Naive thymus-derived CD8-positive, alpha-beta T cell (primary cell): ENCODE measurements at regions not wholly inside any gene's neighbourhood (a gene's known extent, or its start where the extent isn't known, plus 50 kb on each side); places are given as distances from the start of the nearest gene placed in this dataset.
A peak's percentile ranks its signal among the peaks of the same experiment; 100 is the strongest.

Source experiments
- ATAC-seq, 2 donors: fragments of 150-1000 bp; cut with Tn5 transposase in 1 of 2; sonication (Bioruptor Pico), chemical (Tn5 transposase) in 1 of 2; 1 replicate in 1 of 2; 2 replicates in 1 of 2; pipeline ENCODE4 v1.10.0; 2021; ENCODE audit warnings: mild to moderate bottlenecking in 2 of 2, moderate library complexity in 2 of 2
- POLR2A ChIA-PET: fragments of 350-600 bp; sonication (Branson Sonifier 250); formaldehyde crosslinking; loops from one replicate; lab custom pipeline; 2021; ENCODE audit warnings: antibody characterized with exemption; lab: Charles Lee
- DNase-seq, 10 donors: peaks; one replicate each; pipeline versions ENCODE4 v3.0.0 to v3.0.0-alpha.2; 2020 to 2022
- H3K27ac Mint-ChIP-seq, 10 donors: one replicate each; pipeline ENCODE4 v1.8.0; 2020 to 2022; ENCODE audit warnings: mild to moderate bottlenecking in 10 of 10, mixed read lengths in 10 of 10, moderate library complexity in 4 of 10, inconsistent platforms in 1 of 10
- H3K27me3 Mint-ChIP-seq, 5 donors: one replicate each; pipeline ENCODE4 v1.8.0; 2021 to 2022; ENCODE audit warnings: mixed read lengths in 5 of 5
- H3K36me3 Mint-ChIP-seq, 3 donors: one replicate each; pipeline ENCODE4 v1.8.0; 2020 to 2022; ENCODE audit warnings: mixed read lengths in 3 of 3, mild to moderate bottlenecking in 2 of 3, inconsistent platforms in 1 of 3
- H3K4me1 Mint-ChIP-seq, 4 donors: one replicate each; pipeline ENCODE4 v1.8.0; 2021 to 2022; ENCODE audit warnings: mixed read lengths in 4 of 4
- H3K4me3 Mint-ChIP-seq, 10 donors: one replicate each; pipeline ENCODE4 v1.8.0; 2020 to 2022; ENCODE audit warnings: mild to moderate bottlenecking in 10 of 10, mixed read lengths in 10 of 10, moderate library complexity in 6 of 10, inconsistent platforms in 1 of 10
- H3K9me3 Mint-ChIP-seq, 9 donors: one replicate each; pipeline ENCODE4 v1.8.0; 2020 to 2022; ENCODE audit warnings: mixed read lengths in 9 of 9, mild to moderate bottlenecking in 3 of 9, inconsistent platforms in 1 of 9, moderate library complexity in 1 of 9

DNA sequence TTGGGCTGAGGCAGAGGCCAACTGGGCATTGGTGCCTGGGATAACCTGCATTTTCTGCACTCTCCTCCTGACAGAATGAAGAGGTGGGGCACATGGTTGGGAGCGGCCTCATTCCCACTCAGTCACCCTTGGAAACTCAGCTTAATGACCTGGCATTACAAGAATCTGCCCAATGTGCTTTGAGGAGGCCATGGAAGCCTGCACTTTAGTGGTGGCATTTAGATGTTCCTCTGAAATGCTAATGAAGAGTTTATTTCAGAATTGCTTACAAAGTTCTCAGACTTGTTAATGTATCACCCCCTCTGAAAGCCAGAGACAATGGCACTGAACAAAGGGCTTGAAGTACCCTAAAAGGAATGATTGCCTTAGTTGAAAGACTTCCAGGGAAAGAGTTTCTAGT, 71.4 kb upstream of the PARP11 start:
- Mint-ChIP-seq H3K27me3 (no peaks in the 10 kb centered on the region), H3K27ac (peak overlapping the region in 4 of 10 donors; percentile 13 to 98 (median 38)), H3K9me3 (peaks cover 0 to 17% (median 6%) of the 10 kb centered on the region in 9 donors), H3K4me3 (no peak overlapping the region), H3K4me1 (peaks cover 19 to 42% (median 39%) of the 10 kb centered on the region in 4 donors), H3K36me3 (peaks cover 0 to 15% (median 5%) of the 10 kb centered on the region in 3 donors)
- DNase-seq (no peak), ATAC-seq (no peak)
- POLR2A ChIA-PET, result no interaction called here

DNA sequence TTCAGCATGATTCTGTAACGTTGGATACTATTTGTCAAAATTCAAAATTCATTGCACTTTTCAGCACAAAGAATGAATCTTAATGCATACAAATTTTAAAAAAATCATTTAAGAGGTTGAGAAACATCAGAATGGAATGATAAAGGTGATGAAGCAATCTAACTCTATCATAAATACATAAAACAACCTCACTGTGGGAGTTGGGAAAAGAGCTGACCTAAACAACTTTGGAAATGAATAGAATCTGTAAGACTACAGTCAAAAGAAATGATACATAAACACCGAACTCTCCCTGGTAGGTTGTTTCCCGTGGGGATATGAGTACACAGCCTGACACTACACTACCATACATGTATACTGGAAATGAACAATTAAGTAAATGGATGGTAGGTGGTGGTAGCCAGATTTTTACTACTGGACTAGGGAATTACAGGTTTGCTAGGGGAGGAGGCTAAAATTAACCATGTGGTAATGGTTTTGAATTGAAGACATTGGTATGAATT, 64.9 kb upstream of the PARP11 start:
- Mint-ChIP-seq H3K27me3 (no peaks in the 10 kb centered on the region), H3K4me1 (peaks cover 17 to 31% (median 28%) of the 10 kb centered on the region in 4 donors), H3K36me3 (no peaks in the 10 kb centered on the region), H3K9me3 (peaks cover 0 to 2% (median 0%) of the 10 kb centered on the region in 9 donors), H3K27ac (no peak overlapping the region), H3K4me3 (no peak overlapping the region)
- no peak for ATAC-seq
- no peak for DNase-seq
- POLR2A ChIA-PET, result interaction anchor here (1.0 to 1.3 kb wide), 4 partner anchors 8 to 14 kb away, joined by 3 to 5 read pairs (median 3); no protein-coding TSS in a partner anchor

DNA sequence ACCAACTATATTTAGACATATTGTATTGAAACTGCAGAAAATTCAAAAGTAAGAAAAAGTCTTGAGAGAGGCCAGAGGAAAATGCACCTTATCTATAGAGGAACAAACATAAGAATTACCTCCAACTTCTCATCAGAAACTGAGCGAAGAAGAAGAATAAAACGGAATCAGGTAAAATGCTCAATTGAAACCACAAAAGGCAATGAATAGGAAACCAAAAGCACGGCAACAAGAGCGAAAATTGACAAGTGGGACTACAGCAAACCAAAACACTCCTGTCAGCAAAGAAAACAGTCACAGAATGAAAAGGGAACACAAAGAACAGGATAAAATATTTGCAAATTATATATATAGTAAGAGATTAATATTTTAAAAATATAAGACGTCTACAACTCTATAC, 61.9 kb upstream of the PARP11 start:
- peak in 1 of 2 donors; percentile 45 for ATAC-seq
- Mint-ChIP-seq H3K4me1 (peaks cover 25 to 55% (median 48%) of the 10 kb centered on the region in 4 donors), H3K27me3 (peaks cover 0 to 2% (median 0%) of the 10 kb centered on the region in 5 donors), H3K27ac (peak overlapping the region; percentile 13 to 93 (median 72)), H3K9me3 (peaks cover 0 to 2% (median 0%) of the 10 kb centered on the region in 9 donors), H3K36me3 (no peaks in the 10 kb centered on the region), H3K4me3 (peak overlapping the region in 9 of 10 donors; percentile 11 to 72 (median 54))
- DNase-seq, result peak in 2 of 10 donors; percentile 45 to 59
- POLR2A ChIA-PET, result no interaction called here

DNA sequence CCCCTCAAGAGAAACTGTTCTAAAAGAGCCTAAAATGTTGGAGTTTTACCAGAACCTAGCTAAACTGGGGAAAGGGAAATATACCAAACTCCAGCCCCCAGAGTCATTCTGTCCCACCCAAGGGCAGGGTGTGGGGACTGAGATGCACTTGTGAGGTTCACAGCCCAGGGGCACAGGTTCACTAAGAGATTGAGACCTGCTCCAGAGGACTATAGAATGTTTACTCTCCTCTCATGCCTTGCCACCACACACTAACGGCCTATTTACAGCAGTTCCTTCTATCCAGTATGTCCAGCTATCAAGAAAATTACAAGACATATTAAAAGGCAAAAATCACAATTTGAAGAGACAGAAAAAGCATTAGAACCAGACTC, 60.6 kb upstream of the PARP11 start:
- peaks cover 0 to 2% (median 0%) of the 10 kb centered on the region in 9 donors for H3K9me3 Mint-ChIP-seq
- peak overlapping the region in 9 of 10 donors; percentile 2 to 79 (median 42) for H3K4me3 Mint-ChIP-seq
- peaks cover 26 to 61% (median 56%) of the 10 kb centered on the region in 4 donors for H3K4me1 Mint-ChIP-seq
- H3K27ac Mint-ChIP-seq, result peak overlapping the region in 8 of 10 donors; percentile 28 to 95 (median 66)
- POLR2A ChIA-PET, result interaction anchor here (0.7 to 1.3 kb wide), 4 partner anchors 13 to 338 kb away, joined by 3 to 6 read pairs (median 4); no protein-coding TSS in a partner anchor
- DNase-seq (no peak), ATAC-seq (peak in 1 of 2 donors; percentile 14)
- no peaks in the 10 kb centered on the region for H3K36me3 Mint-ChIP-seq
- H3K27me3 Mint-ChIP-seq, result peaks cover 0 to 3% (median 0%) of the 10 kb centered on the region in 5 donors

DNA sequence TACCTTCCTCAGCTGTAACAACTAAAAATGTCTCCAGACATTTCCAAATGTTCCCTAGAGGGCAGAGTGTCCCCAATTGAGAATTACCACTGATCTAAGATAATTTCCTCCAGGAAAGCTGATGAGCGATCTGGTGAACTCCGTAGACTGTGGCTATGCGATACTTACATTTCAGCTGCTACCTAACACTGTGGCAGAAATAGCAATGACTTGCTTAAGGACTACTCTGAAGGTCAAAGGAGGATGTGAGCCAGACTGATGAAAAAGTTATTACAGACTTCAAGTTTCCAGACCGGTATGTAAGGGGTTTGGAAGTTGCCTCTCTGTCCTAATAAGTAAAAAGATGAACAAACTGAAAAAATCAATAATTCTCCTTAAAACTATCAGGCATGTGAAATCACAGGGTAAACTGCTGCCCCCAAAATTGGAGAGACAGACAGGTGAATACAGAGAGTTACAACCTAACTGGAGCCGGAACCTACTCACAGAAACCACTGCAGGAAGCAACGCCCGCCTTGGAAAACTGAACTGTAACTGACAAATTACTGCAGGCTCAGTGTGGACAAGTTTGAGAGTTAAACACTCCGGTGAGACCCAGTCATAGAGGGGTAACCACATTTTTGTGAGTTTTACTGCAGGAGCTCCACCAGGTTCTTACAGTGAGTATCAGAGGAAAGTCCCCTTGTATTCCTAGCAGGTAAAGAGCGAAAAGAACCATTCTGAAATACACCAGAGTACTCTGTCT, 60.0 kb upstream of the PARP11 start:
- DNase-seq (peak in 2 of 10 donors; percentile 10 to 21), ATAC-seq (peak; percentile 44 to 60)
- peaks cover 0 to 2% (median 0%) of the 10 kb centered on the region in 9 donors for H3K9me3 Mint-ChIP-seq
- peak overlapping the region in 7 of 10 donors; percentile 2 to 79 (median 42) for H3K4me3 Mint-ChIP-seq
- H3K4me1 Mint-ChIP-seq, result peaks cover 27 to 64% (median 58%) of the 10 kb centered on the region in 4 donors
- peak overlapping the region in 9 of 10 donors; percentile 32 to 95 (median 65) for H3K27ac Mint-ChIP-seq
- peaks cover 0 to 3% (median 0%) of the 10 kb centered on the region in 5 donors for H3K27me3 Mint-ChIP-seq
- POLR2A ChIA-PET, result interaction anchor here (0.7 to 1.3 kb wide), 4 partner anchors 14 to 339 kb away, joined by 3 to 6 read pairs (median 4); no protein-coding TSS in a partner anchor
- H3K36me3 Mint-ChIP-seq, result no peaks in the 10 kb centered on the region

- Mint-ChIP-seq H3K27me3 (peaks cover 0 to 3% (median 0%) of the 10 kb centered on the region in 5 donors), H3K9me3 (peaks cover 0 to 2% (median 0%) of the 10 kb centered on the region in 9 donors), H3K36me3 (no peaks in the 10 kb centered on the region), H3K27ac (peak overlapping the region in 4 of 10 donors; percentile 48 to 87 (median 59)), H3K4me1 (peaks cover 27 to 67% (median 58%) of the 10 kb centered on the region in 4 donors), H3K4me3 (no peak overlapping the region)
- no peak for DNase-seq
- no peak for ATAC-seq
- POLR2A ChIA-PET, result no interaction called here
These were observed 58.6 kb upstream of the PARP11 start for GRCh38 chr12:3931776-3932175.

GRCh38 chr12:3931206-3931605, 58.0 kb upstream of the PARP11 start:
- Mint-ChIP-seq H3K27ac (peak overlapping the region in 4 of 10 donors; percentile 38 to 68 (median 62)), H3K4me1 (peaks cover 29 to 66% (median 60%) of the 10 kb centered on the region in 4 donors), H3K36me3 (no peaks in the 10 kb centered on the region), H3K9me3 (peaks cover 0 to 5% (median 0%) of the 10 kb centered on the region in 9 donors), H3K27me3 (peaks cover 0 to 3% (median 0%) of the 10 kb centered on the region in 5 donors), H3K4me3 (peak overlapping the region in 1 of 10 donors; percentile 11)
- POLR2A ChIA-PET, result interaction anchor here (1.0 to 1.4 kb wide), 3 partner anchors 10 to 31 kb away, joined by 3 to 4 read pairs (median 3); no protein-coding TSS in a partner anchor
- peak in 4 of 10 donors; percentile 13 to 44 (median 28) for DNase-seq
- peak; percentile 70 to 75 for ATAC-seq

- no peak for DNase-seq
- Mint-ChIP-seq H3K36me3 (no peaks in the 10 kb centered on the region), H3K27ac (peak overlapping the region in 5 of 10 donors; percentile 4 to 68 (median 49)), H3K9me3 (peaks cover 0 to 13% (median 0%) of the 10 kb centered on the region in 9 donors), H3K4me1 (peaks cover 39 to 65% (median 61%) of the 10 kb centered on the region in 4 donors), H3K4me3 (no peak overlapping the region), H3K27me3 (peaks cover 0 to 3% (median 0%) of the 10 kb centered on the region in 5 donors)
- ATAC-seq, result no peak
- POLR2A ChIA-PET, result interaction anchor here (0.7 to 1.6 kb wide), 6 partner anchors 9 to 33 kb away, joined by 3 to 5 read pairs (median 3); no protein-coding TSS in a partner anchor
These were observed 56.8 kb upstream of the PARP11 start for GRCh38 chr12:3929875-3930615.

GRCh38 chr12:3928538-3929184, 55.5 kb upstream of the PARP11 start:
- ATAC-seq (no peak), DNase-seq (no peak)
- H3K4me1 Mint-ChIP-seq, result peaks cover 32 to 66% (median 55%) of the 10 kb centered on the region in 4 donors
- H3K27me3 Mint-ChIP-seq, result peaks cover 0 to 3% (median 0%) of the 10 kb centered on the region in 5 donors
- no peak overlapping the region for H3K4me3 Mint-ChIP-seq
- peak overlapping the region in 3 of 10 donors; percentile 44 to 60 (median 52) for H3K27ac Mint-ChIP-seq
- no peaks in the 10 kb centered on the region for H3K36me3 Mint-ChIP-seq
- H3K9me3 Mint-ChIP-seq, result peaks cover 0 to 13% (median 0%) of the 10 kb centered on the region in 9 donors
- POLR2A ChIA-PET, result interaction anchor here (1.0 kb wide), 1 partner anchor 18 kb away, joined by 3 read pairs; no protein-coding TSS in a partner anchor

- peak overlapping the region in 7 of 10 donors; percentile 37 to 84 (median 67) for H3K27ac Mint-ChIP-seq
- no peaks in the 10 kb centered on the region for H3K36me3 Mint-ChIP-seq
- POLR2A ChIA-PET, result interaction anchor here (0.8 to 1.3 kb wide), 2 partner anchors 15 to 23 kb away, joined by 3 read pairs; no protein-coding TSS in a partner anchor
- H3K4me1 Mint-ChIP-seq, result peaks cover 24 to 50% (median 44%) of the 10 kb centered on the region in 4 donors
- ATAC-seq, result peak; percentile 88 to 95
- H3K27me3 Mint-ChIP-seq, result peaks cover 0 to 1% (median 0%) of the 10 kb centered on the region in 5 donors
- DNase-seq, result peak in 6 of 10 donors; percentile 8 to 64 (median 37)
- H3K4me3 Mint-ChIP-seq, result peak overlapping the region in 4 of 10 donors; percentile 3 to 43 (median 8)
- peaks cover 0 to 13% (median 0%) of the 10 kb centered on the region in 9 donors for H3K9me3 Mint-ChIP-seq
These were observed 52.4 kb upstream of the PARP11 start for GRCh38 chr12:3925621-3926020.

- Mint-ChIP-seq H3K27me3 (peaks cover 0 to under 1% (median 0%) of the 10 kb centered on the region in 5 donors), H3K9me3 (peaks cover 0 to 13% (median 0%) of the 10 kb centered on the region in 9 donors), H3K27ac (peak overlapping the region in 2 of 10 donors; percentile 54 to 84), H3K36me3 (no peaks in the 10 kb centered on the region), H3K4me3 (no peak overlapping the region), H3K4me1 (peaks cover 23 to 45% (median 39%) of the 10 kb centered on the region in 4 donors)
- ATAC-seq (no peak), DNase-seq (no peak)
- POLR2A ChIA-PET, result interaction anchor here (0.8 to 1.1 kb wide), 2 partner anchors 15 to 28 kb away, joined by 3 read pairs; no protein-coding TSS in a partner anchor
These were observed 51.6 kb upstream of the PARP11 start for GRCh38 chr12:3924761-3925160.
